ENCODE measurements at regions not wholly inside any gene's neighbourhood (a gene's known extent, or its start where the extent isn't known, plus 50 kb on each side); places are given as distances from the start of the nearest gene placed in this dataset.

- Histone ChIP-seq H3K4me3 (no peak overlapping the region), H3K9me2 (replicated peaks; ENCODE audit: insufficient read depth) (no peaks in the 10 kb centered on the region), H3K4me1 (ENCODE audit: insufficient read depth) (no peaks in the 10 kb centered on the region), H2AFZ (no peak overlapping the region), H3K4me2 (no peak overlapping the region), H3K9me3 (ENCODE audit: low read depth) (no peaks in the 10 kb centered on the region), H3K27me3 (no peaks in the 10 kb centered on the region), H3K79me2 (no peaks in the 10 kb centered on the region), H4K20me1 (ENCODE audit: insufficient read depth, poor library complexity, severe bottlenecking) (no peaks in the 10 kb centered on the region), H3K36me3 (replicated peaks; ENCODE audit: insufficient read depth, low read depth) (no peaks in the 10 kb centered on the region), H3K27ac (no peak overlapping the region)
- TF ChIP-seq CTCF (IDR thresholded peaks at IDR 0.05; ENCODE audit: poor library complexity): no peak
- no peak for TF ChIP-seq EZH2phosphoT487 (IDR thresholded peaks at IDR 0.05; ENCODE audit: low read depth, severe bottlenecking, unreplicated experiment)
- no peak for TF ChIP-seq EZH2 (IDR thresholded peaks at IDR 0.05; ENCODE audit: borderline replicate concordance)
- no peak for DNase-seq (ENCODE audit: low spot score)
- WGBS (ENCODE audit: low lambda C conversion rate, missing lambda C conversion rate): 93% methylated on average over 5 of the region's 5 CpGs
Measured at GRCh38 chr10:124235232-124235631, 141.8 kb upstream of the CHST15 start.

GRCh38 chr10:124233546-124234138 lies 140.2 kb upstream of the CHST15 start:
- H3K27ac ChIP-seq: no peak overlapping the region
- H3K4me3 ChIP-seq: no peak overlapping the region
- WGBS (ENCODE audit: low lambda C conversion rate, missing lambda C conversion rate): 91% methylated on average over 19 of the region's 19 CpGs
- H3K9me3 ChIP-seq (ENCODE audit: low read depth): no peaks in the 10 kb centered on the region
- no peak overlapping the region for H3K4me2 ChIP-seq
- no peak overlapping the region for H2AFZ ChIP-seq
- H3K27me3 ChIP-seq: no peaks in the 10 kb centered on the region
- no peaks in the 10 kb centered on the region for H3K79me2 ChIP-seq
- TF ChIP-seq CTCF (IDR thresholded peaks at IDR 0.05; ENCODE audit: poor library complexity) (no peak), EZH2phosphoT487 (IDR thresholded peaks at IDR 0.05; ENCODE audit: low read depth, severe bottlenecking, unreplicated experiment) (no peak), EZH2 (IDR thresholded peaks at IDR 0.05; ENCODE audit: borderline replicate concordance) (no peak)
- no peak for DNase-seq (ENCODE audit: low spot score)
- H3K9me2 ChIP-seq (replicated peaks; ENCODE audit: insufficient read depth): no peaks in the 10 kb centered on the region
- H3K4me1 ChIP-seq (ENCODE audit: insufficient read depth): no peaks in the 10 kb centered on the region
- H3K36me3 ChIP-seq (replicated peaks; ENCODE audit: insufficient read depth, low read depth): no peaks in the 10 kb centered on the region
- H4K20me1 ChIP-seq (ENCODE audit: insufficient read depth, poor library complexity, severe bottlenecking): no peaks in the 10 kb centered on the region

- no peak for DNase-seq (ENCODE audit: low spot score)
- 83% methylated on average over 16 of the region's 16 CpGs for WGBS (ENCODE audit: low lambda C conversion rate, missing lambda C conversion rate)
- no peaks in the 10 kb centered on the region for H3K4me1 ChIP-seq (ENCODE audit: insufficient read depth)
- H4K20me1 ChIP-seq (ENCODE audit: insufficient read depth, poor library complexity, severe bottlenecking): no peaks in the 10 kb centered on the region
- H3K79me2 ChIP-seq: no peaks in the 10 kb centered on the region
- H2AFZ ChIP-seq: no peak overlapping the region
- no peaks in the 10 kb centered on the region for H3K9me3 ChIP-seq (ENCODE audit: low read depth)
- H3K27ac ChIP-seq: no peak overlapping the region
- H3K27me3 ChIP-seq: no peaks in the 10 kb centered on the region
- no peak overlapping the region for H3K4me3 ChIP-seq
- H3K4me2 ChIP-seq: no peak overlapping the region
- TF ChIP-seq EZH2phosphoT487 (IDR thresholded peaks at IDR 0.05; ENCODE audit: low read depth, severe bottlenecking, unreplicated experiment) (no peak), EZH2 (IDR thresholded peaks at IDR 0.05; ENCODE audit: borderline replicate concordance) (no peak), CTCF (IDR thresholded peaks at IDR 0.05; ENCODE audit: poor library complexity) (no peak)
- no peaks in the 10 kb centered on the region for H3K36me3 ChIP-seq (replicated peaks; ENCODE audit: insufficient read depth, low read depth)
- H3K9me2 ChIP-seq (replicated peaks; ENCODE audit: insufficient read depth): no peaks in the 10 kb centered on the region
Measured at GRCh38 chr10:124232686-124233545, 139.5 kb upstream of the CHST15 start.
